NCI-H1930 (cell line): ENCODE measurements at regions not wholly inside any gene's neighbourhood (a gene's known extent, or its start where the extent isn't known, plus 50 kb on each side); places are given as distances from the start of the nearest gene placed in this dataset.

Experiments used
- DNase-seq, 2 experiments: peaks; one replicate each; lab custom pipeline; 2025; lab: John Stamatoyannopoulos, UW

- DNase-seq, result no peak
Measured at GRCh38 chr1:24984800-24985522, 54.9 kb upstream of the RUNX3 start.

- no peak for DNase-seq
Measured at GRCh38 chr1:24984300-24984699, 54.2 kb upstream of the RUNX3 start.

- no peak for DNase-seq
Measured at GRCh38 chr1:24983006-24983680, 53.1 kb upstream of the RUNX3 start.

- DNase-seq, result no peak
Measured at GRCh38 chr1:24981631-24982005, 51.5 kb upstream of the RUNX3 start.

GRCh38 chr1:24980836-24981630 is 51.0 kb upstream of the RUNX3 start:
- DNase-seq, result no peak
